Activated naive CD4-positive, alpha-beta T cell treated with anti-CD3 and anti-CD28 coated beads, Interleukin-2, amount 50 U/mL, for 24 hours (primary cell): ENCODE measurements at regions not wholly inside any gene's neighbourhood (a gene's known extent, or its start where the extent isn't known, plus 50 kb on each side); places are given as distances from the start of the nearest gene placed in this dataset.

Experiments used
- H3K27ac Mint-ChIP-seq: one replicate; pipeline ENCODE4 v1.8.0; 2021; ENCODE audit warnings: mild to moderate bottlenecking, mixed read lengths
- H3K27me3 Mint-ChIP-seq: one replicate; pipeline ENCODE4 v1.8.0; 2021; ENCODE audit warnings: mixed read lengths
- H3K36me3 Mint-ChIP-seq: one replicate; pipeline ENCODE4 v1.8.0; 2021; ENCODE audit warnings: mixed read lengths
- H3K4me1 Mint-ChIP-seq: one replicate; pipeline ENCODE4 v1.8.0; 2021; ENCODE audit warnings: mixed read lengths
- H3K4me3 Mint-ChIP-seq: one replicate; pipeline ENCODE4 v1.8.0; 2021; ENCODE audit warnings: mild to moderate bottlenecking, mixed read lengths
- H3K9me3 Mint-ChIP-seq: one replicate; pipeline ENCODE4 v1.8.0; 2021; ENCODE audit warnings: mixed read lengths

DNA sequence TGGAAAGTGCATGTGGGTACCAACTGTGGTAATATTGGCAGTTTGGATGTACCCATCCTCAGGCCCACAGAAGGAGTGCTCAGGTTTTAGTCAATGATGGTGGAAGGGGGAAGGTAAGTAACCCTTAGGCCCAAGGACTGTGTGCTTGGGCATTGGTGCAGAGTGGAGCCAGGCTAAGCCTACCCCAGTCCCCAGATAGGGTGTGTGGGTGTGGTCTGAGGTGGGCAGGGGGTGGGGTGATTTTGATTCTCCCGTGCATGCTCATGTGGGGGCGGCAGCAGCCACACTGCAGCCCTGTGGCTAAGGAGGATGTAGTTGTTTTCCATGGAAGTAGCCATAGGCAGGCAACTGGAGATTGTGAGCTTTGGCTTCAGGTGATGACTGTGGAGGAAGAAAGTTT is 2197.3 kb downstream of the PCDH9 start:
- no peaks in the 10 kb centered on the region for H3K27me3 Mint-ChIP-seq
- peaks cover 19% of the 10 kb centered on the region for H3K9me3 Mint-ChIP-seq
- no peak overlapping the region for H3K27ac Mint-ChIP-seq
- no peaks in the 10 kb centered on the region for H3K36me3 Mint-ChIP-seq
- no peak overlapping the region for H3K4me3 Mint-ChIP-seq
- no peaks in the 10 kb centered on the region for H3K4me1 Mint-ChIP-seq

GRCh38 chr13:65028101-65028500 is 2202.0 kb downstream of the PCDH9 start:
- H3K27me3 Mint-ChIP-seq: no peaks in the 10 kb centered on the region
- H3K27ac Mint-ChIP-seq: no peak overlapping the region
- H3K9me3 Mint-ChIP-seq: peaks cover 19% of the 10 kb centered on the region
- H3K36me3 Mint-ChIP-seq: no peaks in the 10 kb centered on the region
- H3K4me1 Mint-ChIP-seq: no peaks in the 10 kb centered on the region
- no peak overlapping the region for H3K4me3 Mint-ChIP-seq

DNA sequence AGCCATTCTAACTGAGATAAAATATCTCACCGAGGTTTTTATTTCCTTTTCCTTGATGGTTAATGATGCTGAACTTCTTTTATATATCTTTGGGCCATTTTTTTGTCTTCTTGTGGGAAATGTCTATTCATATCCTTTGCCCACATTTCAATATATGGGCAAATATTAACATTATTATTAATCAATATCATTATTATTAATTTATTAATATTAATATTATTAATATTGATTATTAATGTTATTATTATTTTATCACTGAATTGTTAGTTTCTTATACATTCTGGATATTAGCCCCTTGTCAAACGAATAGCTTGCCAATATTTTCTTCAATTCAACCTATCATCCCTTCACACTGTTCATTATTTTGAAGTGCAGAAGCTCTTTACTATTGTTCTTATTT is 2203.6 kb downstream of the PCDH9 start:
- H3K9me3 Mint-ChIP-seq: peaks cover 18% of the 10 kb centered on the region
- no peaks in the 10 kb centered on the region for H3K36me3 Mint-ChIP-seq
- no peaks in the 10 kb centered on the region for H3K27me3 Mint-ChIP-seq
- H3K4me1 Mint-ChIP-seq: no peaks in the 10 kb centered on the region
- H3K27ac Mint-ChIP-seq: no peak overlapping the region
- H3K4me3 Mint-ChIP-seq: no peak overlapping the region

DNA sequence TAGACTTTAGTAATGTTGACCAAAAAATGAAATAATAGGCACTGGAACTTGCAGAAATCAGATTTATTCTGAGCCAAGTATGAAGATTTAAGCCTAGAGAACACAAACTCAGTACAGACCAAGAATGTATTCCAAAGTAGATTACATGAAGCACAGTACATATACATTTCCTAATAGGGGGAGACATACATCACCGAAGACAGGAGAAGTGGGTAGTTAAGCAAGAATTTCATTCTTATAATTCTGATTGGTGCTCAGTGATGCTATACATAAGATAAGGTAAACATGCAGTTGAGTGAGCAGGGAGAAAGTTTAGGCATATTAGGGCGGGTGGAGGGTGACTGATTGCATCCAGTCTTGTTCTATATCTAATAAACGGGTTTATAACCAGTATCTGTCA is 2218.8 kb downstream of the PCDH9 start:
- Mint-ChIP-seq H3K27me3 (no peaks in the 10 kb centered on the region), H3K36me3 (no peaks in the 10 kb centered on the region), H3K4me3 (no peak overlapping the region), H3K27ac (no peak overlapping the region), H3K9me3 (peaks cover under 1% of the 10 kb centered on the region), H3K4me1 (no peaks in the 10 kb centered on the region)

GRCh38 chr13:64997438-64997837 is 2232.7 kb downstream of the PCDH9 start:
- H3K9me3 Mint-ChIP-seq: peaks cover 1% of the 10 kb centered on the region
- no peaks in the 10 kb centered on the region for H3K27me3 Mint-ChIP-seq
- H3K27ac Mint-ChIP-seq: no peak overlapping the region
- H3K4me3 Mint-ChIP-seq: no peak overlapping the region
- H3K36me3 Mint-ChIP-seq: no peaks in the 10 kb centered on the region
- no peaks in the 10 kb centered on the region for H3K4me1 Mint-ChIP-seq

- Mint-ChIP-seq H3K27me3 (no peaks in the 10 kb centered on the region), H3K4me1 (no peaks in the 10 kb centered on the region), H3K9me3 (peaks cover 5% of the 10 kb centered on the region), H3K27ac (no peak overlapping the region), H3K4me3 (no peak overlapping the region), H3K36me3 (no peaks in the 10 kb centered on the region)
These were observed 2236.5 kb downstream of the PCDH9 start for GRCh38 chr13:64993514-64994164.

- Mint-ChIP-seq H3K4me3 (no peak overlapping the region), H3K27ac (no peak overlapping the region), H3K36me3 (no peaks in the 10 kb centered on the region), H3K9me3 (peaks cover 5% of the 10 kb centered on the region), H3K27me3 (no peaks in the 10 kb centered on the region), H3K4me1 (no peaks in the 10 kb centered on the region)
These were observed 2237.8 kb downstream of the PCDH9 start for GRCh38 chr13:64992314-64992713.

DNA sequence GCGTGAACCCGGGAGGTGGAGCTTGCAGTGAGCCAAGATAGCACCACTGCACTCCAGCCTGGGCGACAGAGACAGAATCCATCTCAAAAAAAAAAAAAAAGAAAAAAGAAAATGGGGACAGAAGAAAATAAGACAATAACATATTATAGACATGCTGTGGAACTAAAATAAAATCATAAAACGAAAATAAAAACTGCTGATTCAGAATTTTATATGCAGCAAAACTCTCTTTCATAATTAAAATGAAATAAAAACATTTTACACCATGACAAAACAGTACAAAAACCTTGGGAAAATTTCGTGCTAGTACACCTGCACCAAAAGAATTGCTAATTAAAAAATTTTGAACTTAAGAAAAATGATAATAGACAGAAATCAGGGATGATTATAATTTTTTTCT is 2245.1 kb downstream of the PCDH9 start:
- no peak overlapping the region for H3K4me3 Mint-ChIP-seq
- no peaks in the 10 kb centered on the region for H3K36me3 Mint-ChIP-seq
- no peaks in the 10 kb centered on the region for H3K27me3 Mint-ChIP-seq
- H3K9me3 Mint-ChIP-seq: peaks cover 17% of the 10 kb centered on the region
- no peak overlapping the region for H3K27ac Mint-ChIP-seq
- no peaks in the 10 kb centered on the region for H3K4me1 Mint-ChIP-seq

GRCh38 chr13:64962404-64962803 is 2267.7 kb downstream of the PCDH9 start:
- no peaks in the 10 kb centered on the region for H3K4me1 Mint-ChIP-seq
- peaks cover 10% of the 10 kb centered on the region for H3K9me3 Mint-ChIP-seq
- no peaks in the 10 kb centered on the region for H3K27me3 Mint-ChIP-seq
- H3K36me3 Mint-ChIP-seq: no peaks in the 10 kb centered on the region
- H3K27ac Mint-ChIP-seq: no peak overlapping the region
- no peak overlapping the region for H3K4me3 Mint-ChIP-seq

DNA sequence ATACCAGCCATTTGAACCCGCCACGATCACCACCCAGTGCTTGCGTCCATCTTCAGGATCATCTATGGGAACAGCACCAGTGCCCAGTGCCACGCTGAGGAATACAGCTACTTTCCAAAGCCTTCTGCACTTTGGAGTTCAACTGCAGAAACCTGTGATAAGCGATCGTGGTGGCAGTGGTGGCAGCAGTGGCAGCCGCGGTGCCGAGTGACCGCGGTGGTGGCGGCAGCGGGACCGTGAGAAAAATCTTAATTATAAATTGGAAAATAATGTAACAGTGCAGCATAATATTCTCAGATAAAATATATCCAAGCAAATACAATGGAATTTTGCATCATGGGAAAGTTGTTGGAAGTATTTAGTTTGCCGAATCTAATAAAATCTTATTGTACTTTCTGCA is 2270.9 kb downstream of the PCDH9 start:
- Mint-ChIP-seq H3K27me3 (no peaks in the 10 kb centered on the region), H3K36me3 (no peaks in the 10 kb centered on the region), H3K4me3 (no peak overlapping the region), H3K27ac (no peak overlapping the region), H3K9me3 (peaks cover 9% of the 10 kb centered on the region), H3K4me1 (no peaks in the 10 kb centered on the region)

DNA sequence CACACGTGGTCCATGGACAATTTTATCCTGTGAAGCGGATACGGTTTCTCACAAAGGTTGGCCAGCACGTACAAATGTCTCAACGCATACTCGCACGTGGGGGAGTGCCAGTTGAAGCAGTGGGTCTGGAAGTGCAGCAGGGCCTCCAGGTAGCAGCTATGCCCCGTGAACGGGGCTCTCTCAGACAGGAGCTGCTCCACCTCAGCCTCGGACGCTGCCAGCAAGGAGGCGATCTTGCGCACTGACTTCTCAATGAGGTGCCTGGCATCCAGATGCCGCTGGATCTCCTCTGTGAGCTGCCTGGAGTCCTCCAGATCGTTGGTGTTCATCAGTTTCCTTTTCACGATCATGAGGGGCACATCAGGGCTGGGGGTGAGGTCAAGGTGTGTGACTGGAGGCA is 2272.0 kb downstream of the PCDH9 start:
- Mint-ChIP-seq H3K4me3 (no peak overlapping the region), H3K27me3 (no peaks in the 10 kb centered on the region), H3K36me3 (no peaks in the 10 kb centered on the region), H3K9me3 (peaks cover 5% of the 10 kb centered on the region), H3K27ac (no peak overlapping the region), H3K4me1 (no peaks in the 10 kb centered on the region)

DNA sequence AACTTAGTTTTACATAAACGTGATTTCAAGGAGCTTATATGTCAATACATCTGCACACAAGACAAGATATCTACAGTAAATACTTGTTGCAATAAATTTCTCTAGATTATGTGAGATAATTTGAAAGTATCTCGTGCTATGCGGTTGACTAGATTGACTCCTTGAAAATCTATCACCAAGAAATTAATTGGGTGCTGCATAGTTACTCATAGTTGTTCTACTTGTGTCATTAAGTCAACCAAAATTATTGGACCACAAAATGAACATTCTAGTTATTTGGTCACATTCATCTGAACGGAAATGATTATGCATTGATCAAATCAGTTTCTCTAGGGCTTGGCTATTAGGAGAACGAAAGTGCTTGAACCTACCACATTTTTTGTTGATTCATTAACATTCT is 2291.5 kb downstream of the PCDH9 start:
- Mint-ChIP-seq H3K4me1 (no peaks in the 10 kb centered on the region), H3K27me3 (no peaks in the 10 kb centered on the region), H3K27ac (no peak overlapping the region), H3K9me3 (no peaks in the 10 kb centered on the region), H3K36me3 (no peaks in the 10 kb centered on the region), H3K4me3 (no peak overlapping the region)

DNA sequence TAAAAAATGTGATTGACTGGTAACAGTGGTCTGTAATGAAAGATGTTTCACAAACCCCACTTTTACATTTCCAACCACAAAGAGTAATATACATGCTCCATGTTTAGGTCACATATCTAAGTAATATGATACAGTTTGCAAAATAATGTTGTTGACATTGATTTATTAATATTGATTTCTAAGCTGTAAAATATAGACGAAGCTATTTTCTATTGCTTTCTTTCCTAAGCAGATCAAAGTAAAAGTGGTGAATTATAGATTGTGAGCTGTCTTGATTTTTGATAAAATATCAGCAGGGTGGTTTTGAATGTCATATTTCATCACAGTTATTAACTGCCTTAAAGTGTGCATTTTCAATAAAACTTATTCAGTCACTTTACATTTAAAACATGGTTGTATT is 2292.8 kb downstream of the PCDH9 start:
- no peaks in the 10 kb centered on the region for H3K36me3 Mint-ChIP-seq
- no peaks in the 10 kb centered on the region for H3K9me3 Mint-ChIP-seq
- H3K4me3 Mint-ChIP-seq: no peak overlapping the region
- no peak overlapping the region for H3K27ac Mint-ChIP-seq
- no peaks in the 10 kb centered on the region for H3K27me3 Mint-ChIP-seq
- H3K4me1 Mint-ChIP-seq: no peaks in the 10 kb centered on the region

- Mint-ChIP-seq H3K27ac (no peak overlapping the region), H3K4me3 (no peak overlapping the region), H3K36me3 (no peaks in the 10 kb centered on the region), H3K27me3 (no peaks in the 10 kb centered on the region), H3K4me1 (no peaks in the 10 kb centered on the region), H3K9me3 (no peaks in the 10 kb centered on the region)
These were observed 2293.3 kb downstream of the PCDH9 start for GRCh38 chr13:64936879-64937278.

GRCh38 chr13:64935441-64935840 is 2294.7 kb downstream of the PCDH9 start:
- Mint-ChIP-seq H3K4me3 (no peak overlapping the region), H3K4me1 (no peaks in the 10 kb centered on the region), H3K9me3 (no peaks in the 10 kb centered on the region), H3K27me3 (no peaks in the 10 kb centered on the region), H3K36me3 (no peaks in the 10 kb centered on the region), H3K27ac (no peak overlapping the region)

- H3K4me3 Mint-ChIP-seq: no peak overlapping the region
- H3K27me3 Mint-ChIP-seq: no peaks in the 10 kb centered on the region
- no peaks in the 10 kb centered on the region for H3K9me3 Mint-ChIP-seq
- no peaks in the 10 kb centered on the region for H3K36me3 Mint-ChIP-seq
- no peak overlapping the region for H3K27ac Mint-ChIP-seq
- no peaks in the 10 kb centered on the region for H3K4me1 Mint-ChIP-seq
These were observed 2295.4 kb downstream of the PCDH9 start for GRCh38 chr13:64934569-64935362.

GRCh38 chr13:64930636-64931035 is 2299.5 kb downstream of the PCDH9 start:
- no peaks in the 10 kb centered on the region for H3K4me1 Mint-ChIP-seq
- no peaks in the 10 kb centered on the region for H3K36me3 Mint-ChIP-seq
- no peaks in the 10 kb centered on the region for H3K9me3 Mint-ChIP-seq
- H3K27ac Mint-ChIP-seq: no peak overlapping the region
- no peaks in the 10 kb centered on the region for H3K27me3 Mint-ChIP-seq
- no peak overlapping the region for H3K4me3 Mint-ChIP-seq
